IMR-90 (cell line): ENCODE measurements at regions not wholly inside any gene's neighbourhood (a gene's known extent, or its start where the extent isn't known, plus 50 kb on each side); places are given as distances from the start of the nearest gene placed in this dataset.

ENCODE experiments used
- ATAC-seq: fragments of 200-7000 bp; cut with Tn5 transposase; 2 replicates; pipeline ENCODE4 v1.9.1; 2020; ENCODE audit warnings: low read depth, mild to moderate bottlenecking, moderate library complexity
- BruUV-seq: library from RNA; stranded (reverse); fragments of 400-500 nt; replicated peaks from 2 replicates; lab custom pipeline; 2021; lab: Mats Ljungman, UMichigan
- CTCF ChIA-PET: fragments of 300-600 bp; formaldehyde crosslinking; extraction: SDS; loops from one replicate; lab custom pipeline; 2021; ENCODE audit warnings: antibody characterized with exemption; lab: Yijun Ruan, JAX
- POLR2A ChIA-PET: fragments of 300-600 bp; sonication (Branson Sonifier 250); formaldehyde crosslinking; loops from one replicate; lab custom pipeline; 2022; ENCODE audit warnings: antibody characterized with exemption; ENCODE audit not compliant: unreplicated experiment; lab: Charles Lee
- DNase-seq: peaks from one replicate; pipeline ENCODE4 v3.0.0; 2013
- H2AFZ ChIP-seq: replicated peaks from 2 replicates; pipeline ENCODE3; 2013; ENCODE audit warnings: low read length, mild to moderate bottlenecking; ENCODE audit not compliant: poor library complexity
- H2AK5ac ChIP-seq: 2 replicates; pipeline ENCODE4 v1.6.1; 2013; ENCODE audit warnings: low read depth, low read length, inconsistent platforms
- H2AK9ac ChIP-seq: replicated peaks from 2 replicates; pipeline ENCODE3; 2013; ENCODE audit warnings: mild to moderate bottlenecking, low read depth, low read length, moderate library complexity; ENCODE audit not compliant: poor library complexity
- H2BK120ac ChIP-seq: 2 replicates; pipeline ENCODE4 v1.6.1; 2013; ENCODE audit warnings: low read depth, low read length, inconsistent platforms
- H2BK15ac ChIP-seq: 3 replicates; pipeline ENCODE4 v1.6.1; 2013; ENCODE audit warnings: low read depth, low read length, inconsistent platforms
- H2BK20ac ChIP-seq: 2 replicates; pipeline ENCODE4 v1.6.1; 2013; ENCODE audit warnings: low read depth, mild to moderate bottlenecking, inconsistent platforms, low read length, moderate library complexity
- H2BK5ac ChIP-seq: 2 replicates; pipeline ENCODE4 v1.6.1; 2013; ENCODE audit warnings: mild to moderate bottlenecking, low read depth, low read length, inconsistent platforms; ENCODE audit not compliant: poor library complexity, severe bottlenecking
- H3K14ac ChIP-seq: replicated peaks from 2 replicates; pipeline ENCODE4 v1.6.1; 2013; ENCODE audit warnings: low read depth, low read length, inconsistent platforms
- H3K18ac ChIP-seq: 2 replicates; pipeline ENCODE4 v1.6.1; 2013; ENCODE audit warnings: low read depth, low read length, control low read depth
- H3K23ac ChIP-seq: 2 replicates; pipeline ENCODE4 v1.6.1; 2013; ENCODE audit warnings: low read depth, low read length, inconsistent platforms
- H3K27ac ChIP-seq: 2 replicates; pipeline ENCODE4 v1.5.1; 2013; ENCODE audit warnings: mild to moderate bottlenecking, control low read depth, low read length; ENCODE audit not compliant: insufficient read depth
- H3K27me3 ChIP-seq: 2 replicates; pipeline ENCODE4 v1.6.1; 2013; ENCODE audit warnings: low read length; ENCODE audit not compliant: control insufficient read depth, insufficient read depth
- H3K36me3 ChIP-seq: 2 replicates; pipeline ENCODE4 v1.6.1; 2013; ENCODE audit warnings: low read length, mixed read lengths; ENCODE audit not compliant: control insufficient read depth, insufficient read depth
- H3K4ac ChIP-seq: 2 replicates; pipeline ENCODE4 v1.6.1; 2013; ENCODE audit warnings: low read depth, low read length, inconsistent platforms
- H3K4me1 ChIP-seq: 2 replicates; pipeline ENCODE4 v1.6.1; 2013; ENCODE audit warnings: low read length, mixed read lengths; ENCODE audit not compliant: control insufficient read depth, insufficient read depth
- H3K4me2 ChIP-seq: 2 replicates; pipeline ENCODE4 v1.6.1; 2013; ENCODE audit warnings: low read depth, mild to moderate bottlenecking, control low read depth, low read length, moderate library complexity
- H3K4me3 ChIP-seq: 2 replicates; pipeline ENCODE4 v1.5.1; 2013; ENCODE audit warnings: low read depth, mild to moderate bottlenecking, control low read depth, low read length, moderate library complexity; ENCODE audit not compliant: insufficient read depth
- H3K56ac ChIP-seq: 2 replicates; pipeline ENCODE4 v1.6.1; 2013; ENCODE audit warnings: low read length, inconsistent platforms; ENCODE audit not compliant: insufficient read depth; ENCODE audit errors: extremely low read depth
- H3K79me1 ChIP-seq, 2 experiments: 2 replicates each; pipeline ENCODE4 v1.6.1; 2013; ENCODE audit warnings: low read length in 2 of 2, inconsistent platforms in 1 of 2, low read depth in 1 of 2
- H3K9ac ChIP-seq: 2 replicates; pipeline ENCODE4 v1.6.1; 2013; ENCODE audit warnings: low read depth, low read length, control low read depth
- H3K9me1 ChIP-seq: 2 replicates; pipeline ENCODE4 v1.6.1; 2013; ENCODE audit warnings: low read length, inconsistent platforms; ENCODE audit not compliant: insufficient read depth
- H3K9me3 ChIP-seq: 2 replicates; pipeline ENCODE4 v1.6.1; 2013; ENCODE audit warnings: low read length; ENCODE audit not compliant: control insufficient read depth, insufficient read depth
- H4K20me1 ChIP-seq: 2 replicates; pipeline ENCODE4 v1.6.1; 2013; ENCODE audit warnings: low read length, inconsistent platforms; ENCODE audit not compliant: insufficient read depth
- H4K5ac ChIP-seq: 2 replicates; pipeline ENCODE4 v1.6.1; 2013; ENCODE audit warnings: mild to moderate bottlenecking, low read depth, low read length, control low read depth
- H4K8ac ChIP-seq, 2 experiments: 2 replicates each; pipeline ENCODE4 v1.6.1; 2013; ENCODE audit warnings: low read depth in 2 of 2, low read length in 2 of 2, control low read depth in 1 of 2, inconsistent platforms in 1 of 2
- H4K91ac ChIP-seq: 2 replicates; pipeline ENCODE4 v1.6.1; 2013; ENCODE audit warnings: low read depth, low read length, inconsistent platforms; ENCODE audit not compliant: insufficient read depth
- BHLHE40 ChIP-seq: fragments of 150-350 bp; IDR thresholded peaks from 2 replicates; pipeline ENCODE4 v1.6.1; 2016; ENCODE audit warnings: mild to moderate bottlenecking, low read depth, low read length
- CEBPB ChIP-seq: IDR thresholded peaks from 2 replicates; pipeline ENCODE4 v1.6.1; 2012; ENCODE audit warnings: low read depth, low read length, improper control_type of control experiment
- CHD1 ChIP-seq: IDR thresholded peaks from 2 replicates; pipeline ENCODE4 v1.6.1; 2012; ENCODE audit warnings: low read depth, low read length, improper control_type of control experiment
- FOS ChIP-seq: fragments of 150-350 bp; IDR thresholded peaks from 2 replicates; pipeline ENCODE4 v1.6.1; 2016; ENCODE audit warnings: low read depth, low read length
- MAFK ChIP-seq: IDR thresholded peaks from 2 replicates; pipeline ENCODE4 v1.6.1; 2012; ENCODE audit warnings: low read depth, low read length, improper control_type of control experiment
- MAZ ChIP-seq: IDR thresholded peaks from 2 replicates; pipeline ENCODE4 v1.6.1; 2012; ENCODE audit warnings: low read depth, mild to moderate bottlenecking, low read length, improper control_type of control experiment, moderate library complexity, borderline replicate concordance
- NFE2L2 ChIP-seq: fragments of 150-350 bp; IDR thresholded peaks from 2 replicates; pipeline ENCODE4 v1.6.1; 2016; ENCODE audit warnings: low read depth, mild to moderate bottlenecking, low read length
- POLR2A ChIP-seq: IDR thresholded peaks from 2 replicates; pipeline ENCODE4 v1.6.1; 2012; ENCODE audit warnings: mild to moderate bottlenecking, low read depth, low read length
- RAD21 ChIP-seq: IDR thresholded peaks from 2 replicates; pipeline ENCODE4 v1.6.1; 2012; ENCODE audit warnings: low read length, improper control_type of control experiment
- RCOR1 ChIP-seq: IDR thresholded peaks from 2 replicates; pipeline ENCODE4 v1.6.1; 2012; ENCODE audit warnings: mild to moderate bottlenecking, low read length, improper control_type of control experiment; ENCODE audit not compliant: insufficient replicate concordance
- RFX5 ChIP-seq: IDR thresholded peaks from 2 replicates; pipeline ENCODE4 v1.8.0; 2012; ENCODE audit warnings: low read depth, mild to moderate bottlenecking, low read length, moderate library complexity
- SMC3 ChIP-seq: fragments of 150-350 bp; IDR thresholded peaks from 2 replicates; pipeline ENCODE4 v1.6.1; 2016; ENCODE audit warnings: low read depth, mild to moderate bottlenecking, antibody characterized with exemption, low read length, moderate library complexity
- WGBS, 2 experiments: methylation state at CpG; one replicate each; pipeline versions ENCODE4 v1.1.5 to v1.1.7; 2013; ENCODE audit warnings: missing lambda C conversion rate in 2 of 2; ENCODE audit not compliant: insufficient read length in 1 of 2; ENCODE audit errors: extremely low coverage in 2 of 2; 5-methylcytosine and 5-hydroxymethylcytosine counted together
- dilution Hi-C: fragments of 300-500 bp; cut with HindIII; formaldehyde crosslinking; loops from one replicate; pipeline ENCODE4 v1.14.3; 2018; ENCODE audit warnings: low sequenced_read_pairs; ENCODE audit not compliant: unreplicated experiment
- in situ Hi-C: fragments of 300-500 bp; cut with MboI; formaldehyde crosslinking; loops from 3 replicates; pipeline ENCODE4 v1.14.3; 2019; ENCODE audit warnings: low sequenced_read_pairs, inconsistent platforms, mixed read lengths
- intact Hi-C: fragments of 100-400 bp; cut with micrococcal nuclease; formaldehyde crosslinking; loops from 2 replicates; pipeline ENCODE4 v1.10.0; 2022
- TF ChIP-seq, protein P1 (sequence below): fragments of 150-350 bp; IDR thresholded peaks from 2 replicates; pipeline ENCODE4 v1.6.1; 2016; ENCODE audit warnings: low read depth, mild to moderate bottlenecking, low read length, moderate library complexity, borderline replicate concordance
- TF ChIP-seq, protein P2 (sequence below): fragments of 150-350 bp; IDR thresholded peaks from 2 replicates; pipeline ENCODE4 v1.6.1; 2017; ENCODE audit warnings: mild to moderate bottlenecking, antibody characterized with exemption, low read length, low read depth

DNA sequence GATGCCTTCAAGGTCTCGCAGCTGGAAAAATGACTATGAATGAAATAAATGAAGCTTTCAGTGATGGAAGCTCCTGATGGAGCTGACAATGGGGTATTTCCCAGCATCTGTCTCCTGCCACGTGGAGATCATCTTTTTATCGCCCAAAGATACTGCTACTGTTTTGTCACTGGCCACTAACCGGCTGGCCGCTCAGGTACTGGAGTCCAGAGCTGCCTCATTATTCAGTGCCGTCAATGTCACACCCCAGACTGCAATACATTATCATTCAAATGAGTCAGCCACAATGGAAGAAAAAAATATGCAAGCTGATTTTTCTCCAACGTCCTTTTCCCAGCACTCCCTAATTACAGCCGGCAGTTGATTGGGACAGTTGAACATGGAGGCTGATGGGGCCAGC, 280.4 kb downstream of the ZSWIM6 start:
- Histone ChIP-seq H3K9me3 (no peaks in the 10 kb centered on the region), H2AK9ac (no peak overlapping the region), H3K56ac (no peak overlapping the region), H2BK120ac (no peak overlapping the region), H3K14ac (no peak overlapping the region), H3K4me1 (no peaks in the 10 kb centered on the region), H3K4ac (no peak overlapping the region), H2BK5ac (no peak overlapping the region), H3K79me1 (no peaks in the 10 kb centered on the region), H4K91ac (no peak overlapping the region), H2BK20ac (no peak overlapping the region), H3K36me3 (no peaks in the 10 kb centered on the region), H4K8ac (no peak overlapping the region), H3K27ac (no peak overlapping the region), H4K20me1 (no peaks in the 10 kb centered on the region), H2AK5ac (no peak overlapping the region), H3K9me1 (no peaks in the 10 kb centered on the region), H2AFZ (no peak overlapping the region), H4K5ac (no peak overlapping the region), H3K4me3 (no peak overlapping the region), H3K27me3 (peaks cover 28% of the 10 kb centered on the region), H3K9ac (no peak overlapping the region), H3K18ac (no peak overlapping the region), H3K23ac (no peak overlapping the region), H3K4me2 (no peak overlapping the region), H2BK15ac (no peak overlapping the region)
- no peak for ATAC-seq
- TF ChIP-seq CEBPB (no peak), NFE2L2 (no peak), RAD21 (no peak), CHD1 (no peak), FOS (no peak), SMC3 (no peak), RCOR1 (no peak), MAZ (no peak), BHLHE40 (no peak), POLR2A (no peak), MAFK (no peak), RFX5 (no peak)
- TF ChIP-seq, protein P1, sequence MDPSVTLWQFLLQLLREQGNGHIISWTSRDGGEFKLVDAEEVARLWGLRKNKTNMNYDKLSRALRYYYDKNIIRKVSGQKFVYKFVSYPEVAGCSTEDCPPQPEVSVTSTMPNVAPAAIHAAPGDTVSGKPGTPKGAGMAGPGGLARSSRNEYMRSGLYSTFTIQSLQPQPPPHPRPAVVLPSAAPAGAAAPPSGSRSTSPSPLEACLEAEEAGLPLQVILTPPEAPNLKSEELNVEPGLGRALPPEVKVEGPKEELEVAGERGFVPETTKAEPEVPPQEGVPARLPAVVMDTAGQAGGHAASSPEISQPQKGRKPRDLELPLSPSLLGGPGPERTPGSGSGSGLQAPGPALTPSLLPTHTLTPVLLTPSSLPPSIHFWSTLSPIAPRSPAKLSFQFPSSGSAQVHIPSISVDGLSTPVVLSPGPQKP, result no peak
- TF ChIP-seq, protein P2, sequence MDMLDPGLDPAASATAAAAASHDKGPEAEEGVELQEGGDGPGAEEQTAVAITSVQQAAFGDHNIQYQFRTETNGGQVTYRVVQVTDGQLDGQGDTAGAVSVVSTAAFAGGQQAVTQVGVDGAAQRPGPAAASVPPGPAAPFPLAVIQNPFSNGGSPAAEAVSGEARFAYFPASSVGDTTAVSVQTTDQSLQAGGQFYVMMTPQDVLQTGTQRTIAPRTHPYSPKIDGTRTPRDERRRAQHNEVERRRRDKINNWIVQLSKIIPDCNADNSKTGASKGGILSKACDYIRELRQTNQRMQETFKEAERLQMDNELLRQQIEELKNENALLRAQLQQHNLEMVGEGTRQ, result no peak
- DNase-seq, result no peak
- ChIA-PET POLR2A (no interaction called here), CTCF (interaction anchor here (1.2 kb wide), 1 partner anchor 12 kb away, joined by 4 read pairs; no protein-coding TSS in a partner anchor)
- dilution Hi-C loops (no loop called here), in situ Hi-C loops (no loop called here), intact Hi-C loops (no loop called here)
- no TSS peak for BruUV-seq
- no CpG with 5 or more reads among the region's 8 CpGs for WGBS, 2 experiments
